T-cell (primary cell): ENCODE measurements at regions not wholly inside any gene's neighbourhood (a gene's known extent, or its start where the extent isn't known, plus 50 kb on each side); places are given as distances from the start of the nearest gene placed in this dataset.

Experiments used
- ATAC-seq, 4 experiments: fragments of 200-7000 bp in 3 of 4; fragments of 150-1000 bp in 1 of 4; cut with Tn5 transposase; replicated peaks in 1 of 4; 1 replicate in 3 of 4; 2 replicates in 1 of 4; pipeline ENCODE4 v1.10.0; 2021; ENCODE audit warnings: moderate library complexity in 3 of 4, mild to moderate bottlenecking in 2 of 4, moderate number of reproducible peaks in 1 of 4
- CTCF ChIA-PET, 2 donors: fragments of 300-600 bp; sonication (Branson Sonifier 250); formaldehyde crosslinking; loops; one replicate each; lab custom pipeline; 2022; ENCODE audit warnings: antibody characterized with exemption in 2 of 2; lab: Charles Lee
- POLR2A ChIA-PET, 2 donors: fragments of 300-600 bp; sonication (Branson Sonifier 250); formaldehyde crosslinking; loops; one replicate each; lab custom pipeline; 2022; ENCODE audit warnings: antibody characterized with exemption in 2 of 2; lab: Charles Lee
- DNase-seq, 35 experiments: peaks; one replicate each; pipeline versions ENCODE4 v3.0.0 to v3.0.0-alpha.2; 2013 to 2023
- H3K27ac ChIP-seq: one replicate; pipeline ENCODE4 v1.5.1; 2013; ENCODE audit warnings: low read length
- H3K27me3 ChIP-seq, 2 experiments: replicated peaks in 1 of 2; 1 replicate in 1 of 2; 2 replicates in 1 of 2; pipeline versions ENCODE4 v1.6.1 to v1.7.0; 2013; ENCODE audit warnings: low read length in 1 of 2, mixed read lengths in 1 of 2; ENCODE audit not compliant: control insufficient read depth in 2 of 2, insufficient read depth in 2 of 2; ENCODE audit errors: extremely low read depth in 1 of 2
- H3K36me3 ChIP-seq, 2 donors: 1 replicate in 1 of 2; 2 replicates in 1 of 2; pipeline versions ENCODE4 v1.6.1 to v1.7.0; 2013; ENCODE audit warnings: low read length in 1 of 2; ENCODE audit not compliant: control insufficient read depth in 2 of 2, insufficient read depth in 1 of 2; ENCODE audit errors: extremely low read depth in 1 of 2
- H3K4me1 ChIP-seq, 2 experiments: 1 replicate in 1 of 2; 2 replicates in 1 of 2; pipeline versions ENCODE4 v1.6.1 to v1.7.0; 2013; ENCODE audit warnings: low read length in 2 of 2, mixed read lengths in 1 of 2; ENCODE audit not compliant: insufficient read depth in 2 of 2, control insufficient read depth in 1 of 2; ENCODE audit errors: extremely low read depth in 1 of 2
- H3K4me3 ChIP-seq, 2 donors: 1 replicate in 1 of 2; 2 replicates in 1 of 2; pipeline versions ENCODE4 v1.5.1 to v1.7.0; 2013; ENCODE audit warnings: mild to moderate bottlenecking in 2 of 2, low read length in 1 of 2, moderate library complexity in 1 of 2; ENCODE audit not compliant: control insufficient read depth in 1 of 2; ENCODE audit errors: extremely low read depth in 1 of 2
- H3K9me3 ChIP-seq: 2 replicates; pipeline ENCODE4 v1.7.0; 2013
- H3K27ac Mint-ChIP-seq, 2 donors: one replicate each; pipeline ENCODE4 v1.8.0; 2020 to 2021; ENCODE audit warnings: mild to moderate bottlenecking in 2 of 2, mixed read lengths in 2 of 2
- H3K27me3 Mint-ChIP-seq, 2 donors: one replicate each; pipeline ENCODE4 v1.8.0; 2021 to 2022; ENCODE audit warnings: mixed read lengths in 2 of 2
- H3K36me3 Mint-ChIP-seq: one replicate; pipeline ENCODE4 v1.8.0; 2021; ENCODE audit warnings: mixed read lengths
- H3K4me1 Mint-ChIP-seq, 3 donors: one replicate each; pipeline ENCODE4 v1.8.0; 2020 to 2022; ENCODE audit warnings: mixed read lengths in 3 of 3, mild to moderate bottlenecking in 1 of 3
- H3K4me3 Mint-ChIP-seq, 3 donors: one replicate each; pipeline ENCODE4 v1.8.0; 2020 to 2022; ENCODE audit warnings: mild to moderate bottlenecking in 3 of 3, mixed read lengths in 3 of 3, moderate library complexity in 3 of 3
- H3K9me3 Mint-ChIP-seq, 3 donors: one replicate each; pipeline ENCODE4 v1.8.0; 2020 to 2022; ENCODE audit warnings: mixed read lengths in 3 of 3
- WGBS: methylation state at CpG from one replicate; pipeline ENCODE4 v1.1.5; 2013; ENCODE audit warnings: missing lambda C conversion rate; ENCODE audit not compliant: insufficient coverage; 5-methylcytosine and 5-hydroxymethylcytosine counted together

DNA sequence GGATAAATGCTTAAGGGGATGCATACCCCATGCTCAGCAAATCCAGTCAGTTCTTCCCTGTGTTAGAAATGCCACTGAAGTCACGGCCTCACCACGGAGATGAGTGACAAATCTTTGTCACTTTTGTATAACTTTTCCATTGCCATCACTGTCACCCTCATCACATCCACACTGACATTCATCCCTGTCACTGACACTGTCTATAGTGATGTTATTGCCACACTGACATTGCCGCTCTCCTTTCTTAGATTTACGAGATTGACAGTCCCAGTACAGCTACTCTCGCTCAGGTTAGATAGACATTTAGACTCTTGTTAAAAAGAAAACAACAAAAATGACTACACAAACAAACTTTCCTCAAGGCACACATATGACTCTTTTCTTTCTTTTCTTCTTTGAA lies 910.7 kb upstream of the CNTN5 start:
- Mint-ChIP-seq H3K27ac (no peak overlapping the region), H3K36me3 (no peaks in the 10 kb centered on the region), H3K9me3 (peaks cover 4 to 8% (median 4%) of the 10 kb centered on the region in 3 donors), H3K27me3 (no peaks in the 10 kb centered on the region), H3K4me3 (no peak overlapping the region), H3K4me1 (no peaks in the 10 kb centered on the region)
- ATAC-seq (no peak), DNase-seq (no peak)
- no peaks in the 10 kb centered on the region for H3K4me1 ChIP-seq
- WGBS, result 90% methylated on average over 3 of the region's 5 CpGs
- no peaks in the 10 kb centered on the region for H3K36me3 ChIP-seq
- no peak overlapping the region for H3K4me3 ChIP-seq
- CTCF ChIA-PET, result no interaction called here
- H3K27me3 ChIP-seq, result no peaks in the 10 kb centered on the region
- H3K9me3 ChIP-seq, result no peaks in the 10 kb centered on the region
- no peak overlapping the region for H3K27ac ChIP-seq
- POLR2A ChIA-PET, result no interaction called here

- POLR2A ChIA-PET, result no interaction called here
- H3K27me3 Mint-ChIP-seq, result no peaks in the 10 kb centered on the region
These were observed 904.9 kb upstream of the CNTN5 start for GRCh38 chr11:98115873-98116272.

GRCh38 chr11:98130117-98130625 lies 890.6 kb upstream of the CNTN5 start:
- Histone ChIP-seq H3K36me3 (no peaks in the 10 kb centered on the region), H3K27me3 (no peaks in the 10 kb centered on the region), H3K4me1 (no peaks in the 10 kb centered on the region), H3K9me3 (peaks cover 4% of the 10 kb centered on the region), H3K27ac (no peak overlapping the region), H3K4me3 (no peak overlapping the region)
- Mint-ChIP-seq H3K9me3 (peaks cover 12 to 26% (median 19%) of the 10 kb centered on the region in 3 donors), H3K27me3 (no peaks in the 10 kb centered on the region), H3K4me3 (no peak overlapping the region), H3K27ac (no peak overlapping the region), H3K4me1 (no peaks in the 10 kb centered on the region), H3K36me3 (no peaks in the 10 kb centered on the region)
- DNase-seq (no peak), ATAC-seq (no peak)
- ChIA-PET CTCF (no interaction called here), POLR2A (no interaction called here)

More at GRCh38 chr11:98115873-98116272, 904.9 kb upstream of the CNTN5 start:
- H3K9me3 ChIP-seq, result no peaks in the 10 kb centered on the region
- no peaks in the 10 kb centered on the region for H3K36me3 ChIP-seq
- WGBS, result no CpG with 5 or more reads among the region's 1 CpG
- H3K4me3 ChIP-seq, result no peak overlapping the region
- H3K27me3 ChIP-seq, result no peaks in the 10 kb centered on the region
- H3K4me1 ChIP-seq, result no peaks in the 10 kb centered on the region
- ATAC-seq, result no peak
- CTCF ChIA-PET, result no interaction called here
- Mint-ChIP-seq H3K9me3 (peaks cover 9 to 22% (median 14%) of the 10 kb centered on the region in 3 donors), H3K4me1 (no peaks in the 10 kb centered on the region), H3K4me3 (no peak overlapping the region), H3K36me3 (no peaks in the 10 kb centered on the region), H3K27ac (no peak overlapping the region)
- DNase-seq, result no peak
- H3K27ac ChIP-seq, result no peak overlapping the region

DNA sequence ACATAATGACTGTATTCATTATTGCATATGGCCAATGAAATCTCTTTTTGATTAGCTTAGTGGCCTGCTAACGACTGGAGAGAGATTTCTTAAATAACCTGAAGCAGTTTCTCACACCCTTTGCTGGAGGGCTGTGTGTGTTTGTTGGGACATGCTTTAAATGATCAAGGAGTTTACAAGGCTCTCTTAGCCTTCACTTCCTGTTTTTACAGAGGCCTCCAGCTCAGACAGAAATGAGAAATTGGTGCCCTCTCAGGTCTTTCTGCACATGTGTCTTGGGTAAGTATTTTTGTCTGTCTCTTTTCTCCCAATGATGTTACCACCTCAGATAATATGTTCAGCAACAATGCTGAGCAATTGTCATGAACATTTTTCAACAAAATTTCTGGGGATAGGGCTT lies 884.4 kb upstream of the CNTN5 start:
- no CpG with 5 or more reads among the region's 1 CpG for WGBS
- Mint-ChIP-seq H3K27me3 (no peaks in the 10 kb centered on the region), H3K36me3 (no peaks in the 10 kb centered on the region), H3K4me3 (no peak overlapping the region), H3K9me3 (peaks cover 7 to 22% (median 14%) of the 10 kb centered on the region in 3 donors), H3K4me1 (no peaks in the 10 kb centered on the region), H3K27ac (no peak overlapping the region)
- ATAC-seq (no peak), DNase-seq (no peak)
- H3K4me3 ChIP-seq, result no peak overlapping the region
- ChIA-PET POLR2A (no interaction called here), CTCF (no interaction called here)
- H3K36me3 ChIP-seq, result no peaks in the 10 kb centered on the region
- no peak overlapping the region for H3K27ac ChIP-seq
- no peaks in the 10 kb centered on the region for H3K4me1 ChIP-seq
- H3K9me3 ChIP-seq, result peaks cover 4% of the 10 kb centered on the region
- no peaks in the 10 kb centered on the region for H3K27me3 ChIP-seq

DNA sequence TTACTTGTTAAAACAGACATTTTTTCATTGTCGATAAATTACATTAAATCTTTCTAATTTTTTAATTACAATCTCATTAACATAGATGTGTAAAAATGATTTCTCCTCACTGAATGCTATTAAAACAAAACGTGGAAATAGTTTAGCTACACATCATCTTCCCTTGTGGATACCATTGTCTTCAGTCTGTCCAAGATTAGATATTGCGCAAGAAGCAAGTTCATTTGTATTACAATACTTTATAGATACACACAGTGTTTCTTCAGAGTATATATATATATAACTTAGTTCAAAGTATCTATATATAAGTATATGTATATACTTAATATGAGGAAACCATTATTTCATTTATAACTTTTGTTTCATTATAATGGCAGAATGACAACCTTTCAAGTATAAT lies 883.3 kb upstream of the CNTN5 start:
- Mint-ChIP-seq H3K9me3 (peaks cover 5 to 21% (median 16%) of the 10 kb centered on the region in 3 donors), H3K27ac (no peak overlapping the region), H3K4me1 (no peaks in the 10 kb centered on the region), H3K36me3 (no peaks in the 10 kb centered on the region), H3K4me3 (no peak overlapping the region), H3K27me3 (no peaks in the 10 kb centered on the region)
- Histone ChIP-seq H3K27me3 (no peaks in the 10 kb centered on the region), H3K4me3 (no peak overlapping the region), H3K27ac (no peak overlapping the region), H3K36me3 (no peaks in the 10 kb centered on the region), H3K9me3 (no peaks in the 10 kb centered on the region), H3K4me1 (no peaks in the 10 kb centered on the region)
- ATAC-seq, result no peak
- no CpG with 5 or more reads among the region's 3 CpGs for WGBS
- DNase-seq, result no peak
- POLR2A ChIA-PET, result no interaction called here
- CTCF ChIA-PET, result no interaction called here

- H3K27ac ChIP-seq, result no peak overlapping the region
- Mint-ChIP-seq H3K27me3 (no peaks in the 10 kb centered on the region), H3K4me1 (no peaks in the 10 kb centered on the region), H3K4me3 (no peak overlapping the region), H3K27ac (no peak overlapping the region), H3K36me3 (no peaks in the 10 kb centered on the region), H3K9me3 (peaks cover 5 to 27% (median 23%) of the 10 kb centered on the region in 3 donors)
- DNase-seq (no peak), ATAC-seq (no peak)
- no peak overlapping the region for H3K4me3 ChIP-seq
- no peaks in the 10 kb centered on the region for H3K4me1 ChIP-seq
- H3K27me3 ChIP-seq, result no peaks in the 10 kb centered on the region
- no peaks in the 10 kb centered on the region for H3K9me3 ChIP-seq
- ChIA-PET CTCF (no interaction called here), POLR2A (no interaction called here)
- no peaks in the 10 kb centered on the region for H3K36me3 ChIP-seq
These were observed 877.1 kb upstream of the CNTN5 start for GRCh38 chr11:98143661-98144060.

- no peaks in the 10 kb centered on the region for H3K36me3 Mint-ChIP-seq
- ChIA-PET CTCF (no interaction called here), POLR2A (interaction anchor here in 1 of 2 donors (0.7 kb wide), 1 partner anchor 11 kb away, joined by 15 read pairs; no protein-coding TSS in a partner anchor)
- 0% methylated on average over 1 of the region's 2 CpGs for WGBS
- H3K36me3 ChIP-seq, result no peaks in the 10 kb centered on the region
- H3K4me3 Mint-ChIP-seq, result no peak overlapping the region
- no peak overlapping the region for H3K27ac Mint-ChIP-seq
- peaks cover 4 to 38% (median 17%) of the 10 kb centered on the region in 3 donors for H3K9me3 Mint-ChIP-seq
- no peak for ATAC-seq
- no peaks in the 10 kb centered on the region for H3K4me1 ChIP-seq
- no peaks in the 10 kb centered on the region for H3K27me3 Mint-ChIP-seq
- no peak overlapping the region for H3K4me3 ChIP-seq
- H3K27me3 ChIP-seq, result no peaks in the 10 kb centered on the region
- no peaks in the 10 kb centered on the region for H3K4me1 Mint-ChIP-seq
- no peaks in the 10 kb centered on the region for H3K9me3 ChIP-seq
- H3K27ac ChIP-seq, result no peak overlapping the region
- no peak for DNase-seq
These were observed 867.0 kb upstream of the CNTN5 start for GRCh38 chr11:98153752-98154151.
